ENCODE measurements at regions not wholly inside any gene's neighbourhood (a gene's known extent, or its start where the extent isn't known, plus 50 kb on each side); places are given as distances from the start of the nearest gene placed in this dataset.
"Not testable (repeated sequence)": the region's sequence is repeated elsewhere in the genome, so short reads cannot be mapped to it uniquely, and the experiment has no call there.

DNA sequence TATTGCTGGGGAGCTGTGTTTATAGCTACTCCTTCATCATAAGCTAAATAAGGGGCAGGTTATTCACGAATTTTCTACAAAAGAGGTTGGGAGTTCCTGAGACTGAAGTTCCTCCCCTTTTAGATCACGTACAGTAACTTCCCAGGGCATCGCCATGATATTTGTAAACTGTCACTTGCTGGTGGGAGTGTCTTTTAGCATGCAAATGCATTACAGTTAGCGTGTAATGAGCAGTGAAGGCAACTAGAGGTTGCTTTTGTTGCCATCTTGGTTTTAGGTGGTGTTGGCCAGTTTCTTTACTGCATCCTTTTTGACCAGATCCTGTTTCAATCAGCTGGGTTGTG is 64.4 kb downstream of the IL12A start:
- Histone ChIP-seq H3K9me3 (no peaks in the 10 kb centered on the region), H3K9ac (no peak overlapping the region), H3K4me1 (ENCODE audit: control insufficient read depth in 1 of 2, insufficient read depth in 2 of 2, low read depth in 1 of 2, low read length in 1 of 2) (peaks cover 0 to 15% of the 10 kb centered on the region in 2 experiments; a peak in 2 of 4 replicates), H4K20me1 (ENCODE audit: insufficient read depth) (no peaks in the 10 kb centered on the region), H3F3A (replicated peaks; ENCODE audit: insufficient read depth) (no peaks in the 10 kb centered on the region), H3K4me3 (ENCODE audit: low read depth in 2 of 2, low read length in 1 of 2) (no peak overlapping the region), H3K9me2 (no peaks in the 10 kb centered on the region), H2AFZ (ENCODE audit: low read depth) (peak overlapping the region; percentile 82), H3K36me3 (replicated peaks in 1 of 2; ENCODE audit: control insufficient read depth in 1 of 2, insufficient read depth in 2 of 2, low read length in 1 of 2) (no peaks in the 10 kb centered on the region), H3K4me2 (peak overlapping the region; percentile 56; the same call in 1 of the 2 replicates), H3K27me3 (ENCODE audit: insufficient read depth) (no peaks in the 10 kb centered on the region), H3K79me2 (ENCODE audit: insufficient read depth) (no peaks in the 10 kb centered on the region), H3K27ac (ENCODE audit: low read depth in 2 of 2, low read length in 1 of 2) (no peak overlapping the region)
- no peak for DNase-seq
- ChIA-PET POLR2A (no interaction called here), CTCF (interaction anchor here (1.2 to 2.8 kb wide), 4 partner anchors 11 to 360 kb away, joined by 3 to 13 read pairs (median 6); no protein-coding TSS in a partner anchor)
- 78% methylated on average over 4 of the region's 4 CpGs for WGBS (ENCODE audit: low lambda C conversion rate)
- no peak for TF ChIP-seq FOXJ3 (CRISPR knock-in tag; IDR thresholded peaks at IDR 0.05)

DNA sequence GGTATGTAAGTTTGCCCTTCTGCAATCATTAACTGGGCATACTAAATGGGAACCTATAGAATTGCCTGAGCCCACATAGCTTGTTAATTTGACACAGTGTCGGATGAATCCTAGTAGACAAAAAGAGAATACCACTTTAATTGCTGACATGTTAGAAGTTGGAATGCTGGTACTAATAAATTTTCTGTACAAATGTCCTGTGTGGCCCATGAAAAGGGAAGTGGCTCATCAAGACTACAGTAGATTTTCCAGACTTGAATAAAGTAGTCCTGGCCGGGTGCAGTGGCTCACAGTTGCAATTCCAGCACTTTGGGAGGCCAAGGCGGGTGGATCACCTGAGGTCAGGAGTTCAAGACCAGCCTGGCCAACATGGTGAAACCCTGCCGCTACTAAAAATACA is 66.2 kb downstream of the IL12A start:
- H3K79me2 ChIP-seq (ENCODE audit: insufficient read depth); H3K36me3 ChIP-seq (replicated peaks in 1 of 2; ENCODE audit: control insufficient read depth in 1 of 2, insufficient read depth in 2 of 2, low read length in 1 of 2); H3K9me3 ChIP-seq; H4K20me1 ChIP-seq (ENCODE audit: insufficient read depth); H3K4me2 ChIP-seq; H3K27ac ChIP-seq (ENCODE audit: low read depth in 2 of 2, low read length in 1 of 2); H2AFZ ChIP-seq (ENCODE audit: low read depth); H3K4me1 ChIP-seq (ENCODE audit: control insufficient read depth in 1 of 2, insufficient read depth in 2 of 2, low read depth in 1 of 2, low read length in 1 of 2); H3K4me3 ChIP-seq (ENCODE audit: low read depth in 2 of 2, low read length in 1 of 2); H3K9ac ChIP-seq; DNase-seq; POLR2A ChIA-PET; H3K9me2 ChIP-seq; H3F3A ChIP-seq (replicated peaks; ENCODE audit: insufficient read depth); H3K27me3 ChIP-seq (ENCODE audit: insufficient read depth): not testable (repeated sequence)
- CTCF ChIA-PET = interaction anchor here (1.7 kb wide), 1 partner anchor 23 kb away, joined by 6 read pairs; no protein-coding TSS in a partner anchor
- WGBS (ENCODE audit: low lambda C conversion rate) = 84% methylated on average over 4 of the region's 4 CpGs

DNA sequence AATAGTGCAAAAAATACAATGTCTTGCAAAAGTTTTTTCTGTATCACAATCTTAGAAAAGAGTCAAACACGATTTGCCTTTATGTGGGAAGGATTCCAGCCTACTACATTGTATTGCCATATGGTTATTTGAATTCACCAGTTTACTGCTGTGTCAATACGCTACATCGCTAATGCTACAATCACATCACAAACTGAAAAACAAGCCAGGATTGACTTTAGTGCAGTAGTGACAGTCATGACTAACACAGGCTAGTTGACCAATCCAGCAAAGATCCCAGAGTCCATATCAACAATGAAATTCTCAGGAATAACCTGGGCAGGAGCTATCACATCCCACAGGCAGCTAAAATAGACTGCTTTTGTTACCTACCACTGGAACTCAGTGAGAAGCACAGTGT is 67.0 kb downstream of the IL12A start:
- ChIA-PET POLR2A (no interaction called here), CTCF (interaction anchor here (0.6 to 1.7 kb wide), 2 partner anchors 23 to 50 kb away, joined by 3 to 6 read pairs; no protein-coding TSS in a partner anchor)
- DNase-seq = no peak
- H4K20me1 ChIP-seq (ENCODE audit: insufficient read depth) = no peaks in the 10 kb centered on the region
- 89% methylated on average over 3 of the region's 3 CpGs for WGBS (ENCODE audit: low lambda C conversion rate)
- H3K4me1 ChIP-seq (ENCODE audit: control insufficient read depth in 1 of 2, insufficient read depth in 2 of 2, low read depth in 1 of 2, low read length in 1 of 2) = peaks cover 0 to 5% of the 10 kb centered on the region in 2 experiments; a peak in 1 of 4 replicates
- H3K36me3 ChIP-seq (replicated peaks in 1 of 2; ENCODE audit: control insufficient read depth in 1 of 2, insufficient read depth in 2 of 2, low read length in 1 of 2) = no peaks in the 10 kb centered on the region
- no peak for TF ChIP-seq CHD2 (IDR thresholded peaks at IDR 0.05; ENCODE audit: low read length, partially characterized antibody)
- no peak for TF ChIP-seq EZH2phosphoT487 (IDR thresholded peaks at IDR 0.05; ENCODE audit: borderline replicate concordance, low read depth)
- no peak for TF ChIP-seq JUND (IDR thresholded peaks at IDR 0.05)
- TF ChIP-seq NFIC (IDR thresholded peaks at IDR 0.05; ENCODE audit: borderline replicate concordance) = no peak
- no peak for TF ChIP-seq TAF1 (IDR thresholded peaks at IDR 0.05; ENCODE audit: borderline replicate concordance, low read depth, low read length)
- TF ChIP-seq, protein P1, sequence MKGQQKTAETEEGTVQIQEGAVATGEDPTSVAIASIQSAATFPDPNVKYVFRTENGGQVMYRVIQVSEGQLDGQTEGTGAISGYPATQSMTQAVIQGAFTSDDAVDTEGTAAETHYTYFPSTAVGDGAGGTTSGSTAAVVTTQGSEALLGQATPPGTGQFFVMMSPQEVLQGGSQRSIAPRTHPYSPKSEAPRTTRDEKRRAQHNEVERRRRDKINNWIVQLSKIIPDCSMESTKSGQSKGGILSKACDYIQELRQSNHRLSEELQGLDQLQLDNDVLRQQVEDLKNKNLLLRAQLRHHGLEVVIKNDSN (IDR thresholded peaks at IDR 0.05; ENCODE audit: borderline replicate concordance, low read depth) = no peak
- no peak for TF ChIP-seq TEAD4 (IDR thresholded peaks at IDR 0.05; ENCODE audit: borderline replicate concordance, insufficient read depth)
- TF ChIP-seq, protein P2, sequence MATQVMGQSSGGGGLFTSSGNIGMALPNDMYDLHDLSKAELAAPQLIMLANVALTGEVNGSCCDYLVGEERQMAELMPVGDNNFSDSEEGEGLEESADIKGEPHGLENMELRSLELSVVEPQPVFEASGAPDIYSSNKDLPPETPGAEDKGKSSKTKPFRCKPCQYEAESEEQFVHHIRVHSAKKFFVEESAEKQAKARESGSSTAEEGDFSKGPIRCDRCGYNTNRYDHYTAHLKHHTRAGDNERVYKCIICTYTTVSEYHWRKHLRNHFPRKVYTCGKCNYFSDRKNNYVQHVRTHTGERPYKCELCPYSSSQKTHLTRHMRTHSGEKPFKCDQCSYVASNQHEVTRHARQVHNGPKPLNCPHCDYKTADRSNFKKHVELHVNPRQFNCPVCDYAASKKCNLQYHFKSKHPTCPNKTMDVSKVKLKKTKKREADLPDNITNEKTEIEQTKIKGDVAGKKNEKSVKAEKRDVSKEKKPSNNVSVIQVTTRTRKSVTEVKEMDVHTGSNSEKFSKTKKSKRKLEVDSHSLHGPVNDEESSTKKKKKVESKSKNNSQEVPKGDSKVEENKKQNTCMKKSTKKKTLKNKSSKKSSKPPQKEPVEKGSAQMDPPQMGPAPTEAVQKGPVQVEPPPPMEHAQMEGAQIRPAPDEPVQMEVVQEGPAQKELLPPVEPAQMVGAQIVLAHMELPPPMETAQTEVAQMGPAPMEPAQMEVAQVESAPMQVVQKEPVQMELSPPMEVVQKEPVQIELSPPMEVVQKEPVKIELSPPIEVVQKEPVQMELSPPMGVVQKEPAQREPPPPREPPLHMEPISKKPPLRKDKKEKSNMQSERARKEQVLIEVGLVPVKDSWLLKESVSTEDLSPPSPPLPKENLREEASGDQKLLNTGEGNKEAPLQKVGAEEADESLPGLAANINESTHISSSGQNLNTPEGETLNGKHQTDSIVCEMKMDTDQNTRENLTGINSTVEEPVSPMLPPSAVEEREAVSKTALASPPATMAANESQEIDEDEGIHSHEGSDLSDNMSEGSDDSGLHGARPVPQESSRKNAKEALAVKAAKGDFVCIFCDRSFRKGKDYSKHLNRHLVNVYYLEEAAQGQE (IDR thresholded peaks at IDR 0.05; ENCODE audit: low read depth, low read length) = no peak
- no peak for TF ChIP-seq RFX5 (IDR thresholded peaks at IDR 0.05; ENCODE audit: low read length)
- TF ChIP-seq SIN3A (IDR thresholded peaks at IDR 0.05; ENCODE audit: borderline replicate concordance, low read depth, low read length) = no peak
- TF ChIP-seq TCF12 (IDR thresholded peaks at IDR 0.05) = no peak
- no peak for TF ChIP-seq FOXM1 (IDR thresholded peaks at IDR 0.05; ENCODE audit: low read depth)
- TF ChIP-seq MXI1 (IDR thresholded peaks at IDR 0.05; ENCODE audit: low read depth, low read length) = no peak
- no peak overlapping the region for H3K4me2 ChIP-seq
- H3K27ac ChIP-seq (ENCODE audit: low read depth in 2 of 2, low read length in 1 of 2) = no peak overlapping the region
- no peak overlapping the region for H3K9ac ChIP-seq
- H3K27me3 ChIP-seq (ENCODE audit: insufficient read depth) = no peaks in the 10 kb centered on the region
- no peaks in the 10 kb centered on the region for H3F3A ChIP-seq (replicated peaks; ENCODE audit: insufficient read depth)
- no peaks in the 10 kb centered on the region for H3K9me3 ChIP-seq
- no peak overlapping the region for H3K4me3 ChIP-seq (ENCODE audit: low read depth in 2 of 2, low read length in 1 of 2)
- H3K9me2 ChIP-seq = no peaks in the 10 kb centered on the region
- no peaks in the 10 kb centered on the region for H3K79me2 ChIP-seq (ENCODE audit: insufficient read depth)
- no peak overlapping the region for H2AFZ ChIP-seq (ENCODE audit: low read depth)

Data from SK-N-SH (cell line).